ENCODE measurements at regions not wholly inside any gene's neighbourhood (a gene's known extent, or its start where the extent isn't known, plus 50 kb on each side); places are given as distances from the start of the nearest gene placed in this dataset.
"Not testable (repeated sequence)": the region's sequence is repeated elsewhere in the genome, so short reads cannot be mapped to it uniquely, and the experiment has no call there.

GRCh38 chr7:9919-10318 is 182.5 kb upstream of the FAM20C start:
- DNase-seq, result not testable (repeated sequence)

GRCh38 chr7:32565-33280 is 159.6 kb upstream of the FAM20C start:
- DNase-seq, result not testable (repeated sequence)

- not testable (repeated sequence) for DNase-seq
Observed at GRCh38 chr7:35121-35541, 157.2 kb upstream of the FAM20C start.

GRCh38 chr7:36539-36938 is 155.8 kb upstream of the FAM20C start:
- DNase-seq, result not testable (repeated sequence)

- DNase-seq, result not testable (repeated sequence)
Observed at GRCh38 chr7:37656-38055, 154.7 kb upstream of the FAM20C start.

GRCh38 chr7:38444-38843 is 153.9 kb upstream of the FAM20C start:
- DNase-seq, result not testable (repeated sequence)

- peak; percentile 32 for DNase-seq
Observed at GRCh38 chr7:39984-40740, 152.2 kb upstream of the FAM20C start.

GRCh38 chr7:40799-41750 is 151.3 kb upstream of the FAM20C start:
- peak; percentile 15 for DNase-seq

- peak; percentile 10 for DNase-seq
Observed at GRCh38 chr7:41917-42565, 150.3 kb upstream of the FAM20C start.

- peak; percentile 8 for DNase-seq
Observed at GRCh38 chr7:43791-44540, 148.4 kb upstream of the FAM20C start.

GRCh38 chr7:44541-44896 is 147.9 kb upstream of the FAM20C start:
- peak; percentile 5 for DNase-seq

- peak; percentile 9 for DNase-seq
Observed at GRCh38 chr7:45106-46090, 147.0 kb upstream of the FAM20C start.

GRCh38 chr7:46123-46829 is 146.1 kb upstream of the FAM20C start:
- DNase-seq, result peak; percentile 5

GRCh38 chr7:46830-47140 is 145.6 kb upstream of the FAM20C start:
- no peak for DNase-seq

GRCh38 chr7:51456-52068 is 140.8 kb upstream of the FAM20C start:
- no peak for DNase-seq

GRCh38 chr7:52100-52499 is 140.3 kb upstream of the FAM20C start:
- DNase-seq, result no peak

GRCh38 chr7:53531-53930 is 138.8 kb upstream of the FAM20C start:
- DNase-seq, result no peak

GRCh38 chr7:54615-55014 is 137.8 kb upstream of the FAM20C start:
- DNase-seq, result no peak

- no peak for DNase-seq
Observed at GRCh38 chr7:55690-56248, 136.6 kb upstream of the FAM20C start.
